ENCODE measurements at regions not wholly inside any gene's neighbourhood (a gene's known extent, or its start where the extent isn't known, plus 50 kb on each side); places are given as distances from the start of the nearest gene placed in this dataset.

- H3K9me3 ChIP-seq (ENCODE audit: low read depth, low read length) = no peaks in the 10 kb centered on the region
- H3K4me3 ChIP-seq = no peak overlapping the region
- TF ChIP-seq POLR2AphosphoS5 (IDR thresholded peaks at IDR 0.05; ENCODE audit: borderline replicate concordance, low read depth, low read length) (no peak), EZH2 (IDR thresholded peaks at IDR 0.05) (no peak), FOXP2 (optimal IDR thresholded peaks at IDR 0.05; ENCODE audit: control extremely low read depth, extremely low read length, insufficient read depth) (no peak)
- no peak overlapping the region for H3K9ac ChIP-seq (ENCODE audit: insufficient read length)
- DNase-seq (ENCODE audit: low read depth, low spot score) = no peak
- H3K36me3 ChIP-seq (ENCODE audit: insufficient read depth, low read length) = no peaks in the 10 kb centered on the region
- no peak overlapping the region for H3K27ac ChIP-seq
These were observed 213.1 kb upstream of the USP24 start for GRCh38 chr1:55428231-55428630.

DNA sequence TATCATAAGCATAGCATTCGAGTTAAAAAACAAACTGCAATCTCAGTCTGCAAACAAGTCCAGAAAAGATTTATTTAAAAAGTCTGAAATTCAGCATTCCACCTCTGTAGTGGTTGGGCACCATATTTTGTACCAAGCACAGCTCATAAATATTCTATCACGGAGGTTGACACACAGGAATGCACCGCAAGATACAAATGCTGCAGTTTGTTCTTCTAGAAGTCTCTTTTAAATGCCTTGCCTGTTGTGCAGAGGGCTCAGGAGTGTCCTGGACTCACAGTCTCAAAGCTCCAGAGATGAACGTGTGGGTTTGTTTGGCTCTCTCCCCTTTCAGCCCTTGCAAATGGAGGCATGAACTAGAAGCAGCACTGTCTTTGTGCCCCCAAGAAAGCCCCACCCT, 212.4 kb upstream of the USP24 start:
- Histone ChIP-seq H3K9me3 (ENCODE audit: low read depth, low read length) (no peaks in the 10 kb centered on the region), H3K27ac (no peak overlapping the region)

DNA sequence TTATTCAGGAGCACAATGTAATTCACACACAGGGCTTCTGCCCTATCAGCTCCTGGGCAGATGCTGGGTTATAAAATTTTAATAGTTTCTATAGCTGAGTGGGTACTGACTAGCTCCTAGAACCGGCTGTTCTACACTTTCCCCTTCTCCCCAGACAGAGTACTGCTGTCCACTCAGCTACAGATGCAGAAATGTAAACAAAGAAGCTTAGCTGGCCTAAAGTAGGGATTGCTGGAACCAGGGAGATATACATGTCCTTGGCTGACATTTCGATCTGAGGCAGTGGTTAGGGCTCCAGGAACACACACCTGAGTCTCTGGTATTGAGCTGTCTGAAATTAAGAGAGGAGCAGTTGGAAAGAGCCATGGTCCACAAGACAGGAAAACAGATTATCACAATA, 211.5 kb upstream of the USP24 start:
- no peak for DNase-seq (ENCODE audit: low read depth, low spot score)
- Histone ChIP-seq H3K9ac (ENCODE audit: insufficient read length) (no peak overlapping the region), H3K4me3 (no peak overlapping the region), H3K36me3 (ENCODE audit: insufficient read depth, low read length) (no peaks in the 10 kb centered on the region), H3K27ac (no peak overlapping the region), H3K9me3 (ENCODE audit: low read depth, low read length) (no peaks in the 10 kb centered on the region)
- no peak for TF ChIP-seq POLR2AphosphoS5 (IDR thresholded peaks at IDR 0.05; ENCODE audit: borderline replicate concordance, low read depth, low read length)
- no peak for TF ChIP-seq EZH2 (IDR thresholded peaks at IDR 0.05)
- no peak for TF ChIP-seq FOXP2 (optimal IDR thresholded peaks at IDR 0.05; ENCODE audit: control extremely low read depth, extremely low read length, insufficient read depth)

More for the DNA sequence above, 212.4 kb upstream of the USP24 start:
- no peak for DNase-seq (ENCODE audit: low read depth, low spot score)
- H3K9ac ChIP-seq (ENCODE audit: insufficient read length) = no peak overlapping the region
- H3K4me3 ChIP-seq = no peak overlapping the region
- no peaks in the 10 kb centered on the region for H3K36me3 ChIP-seq (ENCODE audit: insufficient read depth, low read length)
- TF ChIP-seq FOXP2 (optimal IDR thresholded peaks at IDR 0.05; ENCODE audit: control extremely low read depth, extremely low read length, insufficient read depth) = no peak
- TF ChIP-seq POLR2AphosphoS5 (IDR thresholded peaks at IDR 0.05; ENCODE audit: borderline replicate concordance, low read depth, low read length) = no peak
- TF ChIP-seq EZH2 (IDR thresholded peaks at IDR 0.05) = no peak

GRCh38 chr1:55426156-55426555, 211.0 kb upstream of the USP24 start:
- Histone ChIP-seq H3K4me3 (no peak overlapping the region), H3K9me3 (ENCODE audit: low read depth, low read length) (no peaks in the 10 kb centered on the region), H3K9ac (ENCODE audit: insufficient read length) (no peak overlapping the region), H3K27ac (no peak overlapping the region), H3K36me3 (ENCODE audit: insufficient read depth, low read length) (no peaks in the 10 kb centered on the region)
- no peak for DNase-seq (ENCODE audit: low read depth, low spot score)
- TF ChIP-seq EZH2 (IDR thresholded peaks at IDR 0.05) = no peak
- TF ChIP-seq POLR2AphosphoS5 (IDR thresholded peaks at IDR 0.05; ENCODE audit: borderline replicate concordance, low read depth, low read length) = no peak
- TF ChIP-seq FOXP2 (optimal IDR thresholded peaks at IDR 0.05; ENCODE audit: control extremely low read depth, extremely low read length, insufficient read depth) = no peak

DNA sequence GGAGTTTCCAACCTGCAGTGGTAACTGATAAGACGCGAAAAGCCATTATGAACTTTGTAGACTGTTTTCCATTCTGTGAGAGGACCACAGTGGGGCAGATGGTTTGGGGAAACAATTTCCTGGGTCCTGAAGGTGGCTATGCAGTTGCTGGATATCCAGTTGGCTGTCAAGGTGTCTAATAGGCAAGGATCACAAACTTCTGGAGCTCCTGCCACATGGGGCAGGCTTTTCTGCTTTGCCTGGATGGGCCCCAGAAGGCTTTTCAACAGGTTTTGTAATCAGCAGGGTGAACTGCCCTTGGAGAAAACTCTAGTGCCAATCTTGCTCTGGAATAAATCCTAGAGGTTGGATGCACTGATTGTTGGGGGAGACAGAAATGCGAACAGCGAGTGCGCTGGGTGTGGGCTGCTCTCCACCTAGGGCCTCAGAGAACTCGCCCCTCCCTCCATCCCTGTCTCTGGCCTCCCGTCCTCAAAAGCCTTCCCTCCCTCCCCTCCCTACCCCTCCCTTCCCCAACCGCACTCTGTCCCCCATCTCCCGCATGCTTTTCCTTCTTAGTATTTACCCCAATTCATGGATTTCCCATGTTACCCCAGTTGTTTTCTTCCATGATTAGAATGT, 210.3 kb upstream of the USP24 start:
- Histone ChIP-seq H3K4me3 (no peak overlapping the region), H3K27ac (no peak overlapping the region), H3K36me3 (ENCODE audit: insufficient read depth, low read length) (no peaks in the 10 kb centered on the region), H3K9me3 (ENCODE audit: low read depth, low read length) (no peaks in the 10 kb centered on the region), H3K9ac (ENCODE audit: insufficient read length) (no peak overlapping the region)
- TF ChIP-seq EZH2 (IDR thresholded peaks at IDR 0.05) (no peak), POLR2AphosphoS5 (IDR thresholded peaks at IDR 0.05; ENCODE audit: borderline replicate concordance, low read depth, low read length) (no peak), FOXP2 (optimal IDR thresholded peaks at IDR 0.05; ENCODE audit: control extremely low read depth, extremely low read length, insufficient read depth) (no peak)
- no peak for DNase-seq (ENCODE audit: low read depth, low spot score)

GRCh38 chr1:55423376-55423775, 208.2 kb upstream of the USP24 start:
- DNase-seq (ENCODE audit: low read depth, low spot score) = no peak
- TF ChIP-seq EZH2 (IDR thresholded peaks at IDR 0.05) = no peak
- no peak for TF ChIP-seq FOXP2 (optimal IDR thresholded peaks at IDR 0.05; ENCODE audit: control extremely low read depth, extremely low read length, insufficient read depth)
- no peak for TF ChIP-seq POLR2AphosphoS5 (IDR thresholded peaks at IDR 0.05; ENCODE audit: borderline replicate concordance, low read depth, low read length)
- no peaks in the 10 kb centered on the region for H3K9me3 ChIP-seq (ENCODE audit: low read depth, low read length)
- H3K9ac ChIP-seq (ENCODE audit: insufficient read length) = no peak overlapping the region
- H3K4me3 ChIP-seq = no peak overlapping the region
- no peak overlapping the region for H3K27ac ChIP-seq
- no peaks in the 10 kb centered on the region for H3K36me3 ChIP-seq (ENCODE audit: insufficient read depth, low read length)

GRCh38 chr1:55420929-55421716, 206.0 kb upstream of the USP24 start:
- no peaks in the 10 kb centered on the region for H3K36me3 ChIP-seq (ENCODE audit: insufficient read depth, low read length)
- no peak overlapping the region for H3K27ac ChIP-seq
- DNase-seq (ENCODE audit: low read depth, low spot score) = no peak
- H3K9ac ChIP-seq (ENCODE audit: insufficient read length) = no peak overlapping the region
- no peak for TF ChIP-seq EZH2 (IDR thresholded peaks at IDR 0.05)
- no peak for TF ChIP-seq FOXP2 (optimal IDR thresholded peaks at IDR 0.05; ENCODE audit: control extremely low read depth, extremely low read length, insufficient read depth)
- no peak for TF ChIP-seq POLR2AphosphoS5 (IDR thresholded peaks at IDR 0.05; ENCODE audit: borderline replicate concordance, low read depth, low read length)
- H3K9me3 ChIP-seq (ENCODE audit: low read depth, low read length) = no peaks in the 10 kb centered on the region
- H3K4me3 ChIP-seq = no peak overlapping the region

GRCh38 chr1:55420026-55420425, 204.9 kb upstream of the USP24 start:
- H3K36me3 ChIP-seq (ENCODE audit: insufficient read depth, low read length) = no peaks in the 10 kb centered on the region
- DNase-seq (ENCODE audit: low read depth, low spot score) = no peak
- H3K9ac ChIP-seq (ENCODE audit: insufficient read length) = no peak overlapping the region
- no peaks in the 10 kb centered on the region for H3K9me3 ChIP-seq (ENCODE audit: low read depth, low read length)
- peak overlapping the region; percentile 34; the same call in 1 of the 2 replicates for H3K27ac ChIP-seq
- TF ChIP-seq POLR2AphosphoS5 (IDR thresholded peaks at IDR 0.05; ENCODE audit: borderline replicate concordance, low read depth, low read length) (no peak), EZH2 (IDR thresholded peaks at IDR 0.05) (no peak), FOXP2 (optimal IDR thresholded peaks at IDR 0.05; ENCODE audit: control extremely low read depth, extremely low read length, insufficient read depth) (no peak)
- no peak overlapping the region for H3K4me3 ChIP-seq
